ENCODE measurements at regions not wholly inside any gene's neighbourhood (a gene's known extent, or its start where the extent isn't known, plus 50 kb on each side); places are given as distances from the start of the nearest gene placed in this dataset.

DNA sequence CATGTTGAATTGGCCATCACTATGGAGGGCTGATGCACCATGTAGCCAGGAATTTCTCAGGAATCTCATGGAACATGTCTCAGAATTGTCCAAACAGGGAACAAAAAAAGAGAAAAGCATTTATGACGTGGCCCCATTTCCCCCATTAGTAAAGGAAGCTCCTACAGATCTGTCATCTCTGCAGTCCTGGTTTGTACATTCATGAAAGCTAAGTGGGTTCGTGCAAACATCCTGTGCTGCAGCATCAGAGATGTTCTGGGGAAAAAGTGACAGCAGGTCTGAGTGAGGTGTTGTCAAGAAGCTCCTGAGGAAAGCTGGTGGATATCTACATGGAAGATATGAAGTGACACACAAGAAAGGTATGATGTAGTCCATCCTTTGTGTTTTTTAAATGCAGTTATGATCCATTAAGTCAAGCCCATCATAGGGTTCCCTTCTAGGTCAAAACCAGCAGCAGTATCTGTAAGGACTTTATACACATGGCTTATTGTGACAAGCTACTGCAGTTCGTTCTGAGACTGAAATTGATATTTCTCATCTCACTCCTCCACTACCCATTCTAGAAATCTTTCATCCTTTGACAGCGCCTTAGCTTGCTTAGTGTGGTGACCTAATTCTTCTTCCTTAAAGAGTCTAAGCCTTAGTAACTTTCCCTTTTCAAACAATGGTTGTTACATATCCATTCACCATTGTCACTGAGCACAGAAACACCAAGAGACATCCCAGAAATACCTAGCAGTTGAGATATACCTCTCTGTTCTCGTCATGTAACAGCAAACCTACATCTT, 200.0 kb upstream of the TCF21 start:
- no peak overlapping the region for H3K4me3 Mint-ChIP-seq

DNA sequence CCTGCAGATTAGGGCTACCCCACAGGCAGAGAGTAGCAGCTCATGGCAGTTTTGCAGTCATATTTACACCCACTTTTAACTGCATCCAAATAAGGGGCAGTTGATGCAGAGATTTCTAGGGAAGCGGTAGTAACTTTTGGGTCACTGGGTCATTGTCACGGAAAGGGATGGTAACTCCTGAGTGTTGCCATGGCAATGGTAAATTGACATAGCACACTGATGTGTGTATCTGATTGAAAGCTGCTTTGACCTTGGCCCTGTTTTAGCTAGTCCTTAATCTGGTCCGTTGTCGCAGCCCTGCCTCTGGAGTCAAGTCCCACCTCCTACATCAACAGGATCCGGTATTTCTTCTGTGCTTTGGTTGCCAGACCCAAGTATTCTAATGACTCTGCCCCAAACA, 199.1 kb upstream of the TCF21 start:
- H3K4me3 ChIP-seq (ENCODE audit: low read length): no peak overlapping the region
- Mint-ChIP-seq H3K4me1 (ENCODE audit: low read depth) (no peaks in the 10 kb centered on the region), H3K4me3 (no peak overlapping the region), H3K9me3 (peaks cover 2% of the 10 kb centered on the region), H3K27me3 (peaks cover 5% of the 10 kb centered on the region), H3K27ac (no peak overlapping the region), H3K36me3 (ENCODE audit: low read depth) (no peaks in the 10 kb centered on the region)
- no peaks in the 10 kb centered on the region for H3K27me3 ChIP-seq (ENCODE audit: control insufficient read depth in 1 of 2, insufficient read depth in 2 of 2, low read length in 2 of 2)
- no peak for ATAC-seq (ENCODE audit: poor library complexity)
- H3K4me1 ChIP-seq (ENCODE audit: insufficient read depth, low read length): no peaks in the 10 kb centered on the region
- TF ChIP-seq, protein P1, sequence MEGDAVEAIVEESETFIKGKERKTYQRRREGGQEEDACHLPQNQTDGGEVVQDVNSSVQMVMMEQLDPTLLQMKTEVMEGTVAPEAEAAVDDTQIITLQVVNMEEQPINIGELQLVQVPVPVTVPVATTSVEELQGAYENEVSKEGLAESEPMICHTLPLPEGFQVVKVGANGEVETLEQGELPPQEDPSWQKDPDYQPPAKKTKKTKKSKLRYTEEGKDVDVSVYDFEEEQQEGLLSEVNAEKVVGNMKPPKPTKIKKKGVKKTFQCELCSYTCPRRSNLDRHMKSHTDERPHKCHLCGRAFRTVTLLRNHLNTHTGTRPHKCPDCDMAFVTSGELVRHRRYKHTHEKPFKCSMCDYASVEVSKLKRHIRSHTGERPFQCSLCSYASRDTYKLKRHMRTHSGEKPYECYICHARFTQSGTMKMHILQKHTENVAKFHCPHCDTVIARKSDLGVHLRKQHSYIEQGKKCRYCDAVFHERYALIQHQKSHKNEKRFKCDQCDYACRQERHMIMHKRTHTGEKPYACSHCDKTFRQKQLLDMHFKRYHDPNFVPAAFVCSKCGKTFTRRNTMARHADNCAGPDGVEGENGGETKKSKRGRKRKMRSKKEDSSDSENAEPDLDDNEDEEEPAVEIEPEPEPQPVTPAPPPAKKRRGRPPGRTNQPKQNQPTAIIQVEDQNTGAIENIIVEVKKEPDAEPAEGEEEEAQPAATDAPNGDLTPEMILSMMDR (IDR thresholded peaks at IDR 0.05): no peak
- H3K36me3 ChIP-seq (ENCODE audit: insufficient read depth, low read length): no peaks in the 10 kb centered on the region
- no peak overlapping the region for H3K27ac ChIP-seq (ENCODE audit: low read depth in 1 of 2, low read length in 2 of 2)
- no peaks in the 10 kb centered on the region for H3K9me3 ChIP-seq (ENCODE audit: control insufficient read depth in 1 of 2, insufficient read depth in 1 of 2, low read length in 2 of 2)
- ChIA-PET POLR2A (no interaction called here), CTCF (no interaction called here)
- DNase-seq: no peak
- intact Hi-C loops (cut with DNase I, micrococcal nuclease): no loop called here

More for the DNA sequence above, 200.0 kb upstream of the TCF21 start:
- Histone ChIP-seq H3K9me3 (ENCODE audit: control insufficient read depth in 1 of 2, insufficient read depth in 1 of 2, low read length in 2 of 2) (no peaks in the 10 kb centered on the region), H3K27me3 (ENCODE audit: control insufficient read depth in 1 of 2, insufficient read depth in 2 of 2, low read length in 2 of 2) (no peaks in the 10 kb centered on the region), H3K36me3 (ENCODE audit: insufficient read depth, low read length) (no peaks in the 10 kb centered on the region), H3K4me3 (ENCODE audit: low read length) (no peak overlapping the region), H3K27ac (ENCODE audit: low read depth in 1 of 2, low read length in 2 of 2) (no peak overlapping the region), H3K4me1 (ENCODE audit: insufficient read depth, low read length) (no peaks in the 10 kb centered on the region)
- POLR2A ChIA-PET: no interaction called here
- H3K27me3 Mint-ChIP-seq: peaks cover 5% of the 10 kb centered on the region
- peaks cover 2% of the 10 kb centered on the region for H3K9me3 Mint-ChIP-seq
- H3K27ac Mint-ChIP-seq: no peak overlapping the region
- CTCF ChIA-PET: no interaction called here
- intact Hi-C loops (cut with DNase I, micrococcal nuclease): no loop called here
- H3K4me1 Mint-ChIP-seq (ENCODE audit: low read depth): no peaks in the 10 kb centered on the region
- ATAC-seq (ENCODE audit: poor library complexity): no peak
- TF ChIP-seq, protein P1 (IDR thresholded peaks at IDR 0.05): no peak
- peak in 1 of 14 experiments; percentile 6 for DNase-seq
- no peaks in the 10 kb centered on the region for H3K36me3 Mint-ChIP-seq (ENCODE audit: low read depth)

DNA sequence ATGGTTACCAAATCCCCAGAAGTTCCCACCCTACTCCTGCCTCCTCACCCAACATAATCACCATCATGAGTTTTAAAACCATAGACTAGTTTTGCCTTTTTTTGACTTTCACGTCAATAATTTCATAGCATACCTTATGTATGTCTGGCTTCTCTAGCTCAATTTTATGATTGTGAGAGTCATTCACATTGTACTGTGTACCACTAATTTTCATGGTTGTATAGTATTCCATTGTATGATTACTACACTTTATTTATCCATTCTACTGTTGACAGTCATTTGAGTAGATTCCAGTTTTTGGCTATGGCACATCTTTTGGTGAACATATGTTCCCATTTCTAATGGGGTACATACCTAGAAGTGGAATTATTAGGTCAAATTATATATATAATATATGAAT, 195.3 kb upstream of the TCF21 start:
- Mint-ChIP-seq H3K27me3 (peaks cover 5% of the 10 kb centered on the region), H3K36me3 (ENCODE audit: low read depth) (no peaks in the 10 kb centered on the region), H3K4me3 (no peak overlapping the region), H3K4me1 (ENCODE audit: low read depth) (no peaks in the 10 kb centered on the region), H3K9me3 (peaks cover 2% of the 10 kb centered on the region), H3K27ac (no peak overlapping the region)
- no peaks in the 10 kb centered on the region for H3K27me3 ChIP-seq (ENCODE audit: control insufficient read depth in 1 of 2, insufficient read depth in 2 of 2, low read length in 2 of 2)
- CTCF ChIA-PET: no interaction called here
- H3K36me3 ChIP-seq (ENCODE audit: insufficient read depth, low read length): no peaks in the 10 kb centered on the region
- intact Hi-C loops (cut with DNase I, micrococcal nuclease): no loop called here
- H3K27ac ChIP-seq (ENCODE audit: low read depth in 1 of 2, low read length in 2 of 2): no peak overlapping the region
- H3K4me1 ChIP-seq (ENCODE audit: insufficient read depth, low read length): no peaks in the 10 kb centered on the region
- ATAC-seq (ENCODE audit: poor library complexity) (no peak), DNase-seq (no peak)
- H3K9me3 ChIP-seq (ENCODE audit: control insufficient read depth in 1 of 2, insufficient read depth in 1 of 2, low read length in 2 of 2): no peaks in the 10 kb centered on the region
- no peak overlapping the region for H3K4me3 ChIP-seq (ENCODE audit: low read length)
- POLR2A ChIA-PET: no interaction called here
- TF ChIP-seq, protein P1 (IDR thresholded peaks at IDR 0.05): no peak
